ENCODE measurements at regions not wholly inside any gene's neighbourhood (a gene's known extent, or its start where the extent isn't known, plus 50 kb on each side); places are given as distances from the start of the nearest gene placed in this dataset.

DNA sequence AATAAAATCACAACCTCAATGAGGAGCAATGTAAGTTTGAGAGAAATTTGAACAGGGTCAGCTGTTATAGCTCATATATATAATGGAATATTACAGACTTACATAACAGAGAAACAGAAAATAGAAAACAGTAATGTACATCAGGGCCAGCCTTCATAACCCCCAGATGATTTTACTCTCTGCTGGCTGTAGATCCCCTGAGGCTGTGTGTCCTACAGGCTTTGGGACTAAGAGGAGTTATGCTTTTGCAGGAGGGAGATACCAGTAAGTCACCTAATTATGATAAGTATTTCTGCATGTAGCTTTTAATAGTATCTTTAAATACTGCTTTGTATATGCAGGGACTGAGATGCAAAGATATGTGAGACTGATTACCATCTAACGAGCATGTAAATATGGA, 105.8 kb upstream of the ASCC3 start:
- TF ChIP-seq, protein P1, sequence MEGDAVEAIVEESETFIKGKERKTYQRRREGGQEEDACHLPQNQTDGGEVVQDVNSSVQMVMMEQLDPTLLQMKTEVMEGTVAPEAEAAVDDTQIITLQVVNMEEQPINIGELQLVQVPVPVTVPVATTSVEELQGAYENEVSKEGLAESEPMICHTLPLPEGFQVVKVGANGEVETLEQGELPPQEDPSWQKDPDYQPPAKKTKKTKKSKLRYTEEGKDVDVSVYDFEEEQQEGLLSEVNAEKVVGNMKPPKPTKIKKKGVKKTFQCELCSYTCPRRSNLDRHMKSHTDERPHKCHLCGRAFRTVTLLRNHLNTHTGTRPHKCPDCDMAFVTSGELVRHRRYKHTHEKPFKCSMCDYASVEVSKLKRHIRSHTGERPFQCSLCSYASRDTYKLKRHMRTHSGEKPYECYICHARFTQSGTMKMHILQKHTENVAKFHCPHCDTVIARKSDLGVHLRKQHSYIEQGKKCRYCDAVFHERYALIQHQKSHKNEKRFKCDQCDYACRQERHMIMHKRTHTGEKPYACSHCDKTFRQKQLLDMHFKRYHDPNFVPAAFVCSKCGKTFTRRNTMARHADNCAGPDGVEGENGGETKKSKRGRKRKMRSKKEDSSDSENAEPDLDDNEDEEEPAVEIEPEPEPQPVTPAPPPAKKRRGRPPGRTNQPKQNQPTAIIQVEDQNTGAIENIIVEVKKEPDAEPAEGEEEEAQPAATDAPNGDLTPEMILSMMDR (IDR thresholded peaks at IDR 0.05; ENCODE audit: insufficient read depth, low read depth, low read length), result no peak
- TF ChIP-seq EZH2 (IDR thresholded peaks at IDR 0.05; ENCODE audit: insufficient read depth, low read length), result no peak
